Body of pancreas (tissue), 4 donors: ENCODE measurements at regions not wholly inside any gene's neighbourhood (a gene's known extent, or its start where the extent isn't known, plus 50 kb on each side); places are given as distances from the start of the nearest gene placed in this dataset.

Experiments
- ATAC-seq: fragments of 150-250 bp; one replicate; pipeline ENCODE4 v1.9.1; 2016
- DNase-seq, 4 donors: peaks; one replicate each; pipeline ENCODE4 v3.0.0-alpha.2; 2019
- H3K27ac ChIP-seq, 4 donors: fragments of 200-600 bp; sonication (generic); 1 replicate in 3 of 4; 2 replicates in 1 of 4; pipeline versions ENCODE4 v1.5.1 to v1.6.1; 2016 to 2019; ENCODE audit warnings: mild to moderate bottlenecking in 1 of 4, mixed read lengths in 1 of 4, moderate library complexity in 1 of 4
- H3K27me3 ChIP-seq, 2 donors: fragments of 200-600 bp; sonication (generic); one replicate each; pipeline ENCODE4 v1.6.0; 2016; ENCODE audit warnings: mild to moderate bottlenecking in 1 of 2
- H3K36me3 ChIP-seq, 2 donors: fragments of 200-600 bp; sonication (generic); replicated peaks in 1 of 2; 2 replicates each; pipeline ENCODE4 v1.5.1; 2016; ENCODE audit warnings: low read depth in 2 of 2; ENCODE audit not compliant: insufficient read depth in 1 of 2
- H3K4me1 ChIP-seq: fragments of 200-600 bp; sonication (generic); one replicate; pipeline ENCODE4 v1.6.0; 2016
- H3K4me3 ChIP-seq, 2 donors: fragments of 200-600 bp; sonication (generic); 1 replicate in 1 of 2; 2 replicates in 1 of 2; pipeline ENCODE4 v1.5.1; 2016 to 2019
- H3K9me3 ChIP-seq, 3 donors: fragments of 200-600 bp; sonication (generic); 1 replicate in 2 of 3; 2 replicates in 1 of 3; pipeline ENCODE4 v1.5.1; 2016
- POLR2A ChIP-seq, 3 donors: fragments of 450-650 bp; IDR thresholded peaks; one replicate each; pipeline ENCODE4 v1.6.1; 2016; ENCODE audit warnings: antibody characterized with exemption in 3 of 3, mild to moderate bottlenecking in 2 of 3
- WGBS, 2 donors: methylation state at CpG; one replicate each; pipeline ENCODE4 v1.1.5; 2017; 5-methylcytosine and 5-hydroxymethylcytosine counted together
- intact Hi-C: fragments of 100-400 bp; cut with DNase I; formaldehyde crosslinking; loops from one replicate; pipeline ENCODE4 v1.15.1; 2023
- TF ChIP-seq, protein P1 (sequence below), 7 experiments: fragments of 450-650 bp in 4 of 7; fragments of 200-600 bp in 3 of 7; sonication (generic) in 3 of 7; IDR thresholded peaks; one replicate each; pipeline ENCODE4 v1.5.1; 2016 to 2019; ENCODE audit warnings: antibody characterized with exemption in 7 of 7

DNA sequence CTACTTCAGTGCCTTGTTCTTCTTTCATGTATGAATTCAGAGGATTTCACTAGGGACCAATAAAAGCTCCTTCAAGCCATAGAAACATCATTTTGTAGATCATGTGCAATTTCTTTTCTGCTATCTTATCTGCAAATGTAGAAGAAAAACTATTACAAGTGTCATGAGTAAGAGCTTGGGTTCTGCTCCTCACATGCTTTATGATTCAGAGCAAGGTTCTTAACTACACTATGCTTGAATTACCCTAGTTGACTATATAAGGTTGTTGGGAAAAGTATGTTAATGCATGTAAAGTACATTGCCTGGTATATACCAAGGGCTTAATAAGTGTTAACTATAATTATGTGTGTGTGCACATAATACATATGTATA lies 91.4 kb upstream of the S1PR1 start:
- TF ChIP-seq, protein P1, sequence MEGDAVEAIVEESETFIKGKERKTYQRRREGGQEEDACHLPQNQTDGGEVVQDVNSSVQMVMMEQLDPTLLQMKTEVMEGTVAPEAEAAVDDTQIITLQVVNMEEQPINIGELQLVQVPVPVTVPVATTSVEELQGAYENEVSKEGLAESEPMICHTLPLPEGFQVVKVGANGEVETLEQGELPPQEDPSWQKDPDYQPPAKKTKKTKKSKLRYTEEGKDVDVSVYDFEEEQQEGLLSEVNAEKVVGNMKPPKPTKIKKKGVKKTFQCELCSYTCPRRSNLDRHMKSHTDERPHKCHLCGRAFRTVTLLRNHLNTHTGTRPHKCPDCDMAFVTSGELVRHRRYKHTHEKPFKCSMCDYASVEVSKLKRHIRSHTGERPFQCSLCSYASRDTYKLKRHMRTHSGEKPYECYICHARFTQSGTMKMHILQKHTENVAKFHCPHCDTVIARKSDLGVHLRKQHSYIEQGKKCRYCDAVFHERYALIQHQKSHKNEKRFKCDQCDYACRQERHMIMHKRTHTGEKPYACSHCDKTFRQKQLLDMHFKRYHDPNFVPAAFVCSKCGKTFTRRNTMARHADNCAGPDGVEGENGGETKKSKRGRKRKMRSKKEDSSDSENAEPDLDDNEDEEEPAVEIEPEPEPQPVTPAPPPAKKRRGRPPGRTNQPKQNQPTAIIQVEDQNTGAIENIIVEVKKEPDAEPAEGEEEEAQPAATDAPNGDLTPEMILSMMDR (IDR thresholded peaks at IDR 0.05): no peak
- TF ChIP-seq POLR2A (IDR thresholded peaks at IDR 0.05): no peak
- Histone ChIP-seq H3K27me3 (no peaks in the 10 kb centered on the region), H3K4me1 (no peaks in the 10 kb centered on the region), H3K36me3 (no peaks in the 10 kb centered on the region), H3K9me3 (no peaks in the 10 kb centered on the region), H3K27ac (no peak overlapping the region), H3K4me3 (no peak overlapping the region)
- intact Hi-C loops: no loop called here
- ATAC-seq: no peak
- no peak for DNase-seq

DNA sequence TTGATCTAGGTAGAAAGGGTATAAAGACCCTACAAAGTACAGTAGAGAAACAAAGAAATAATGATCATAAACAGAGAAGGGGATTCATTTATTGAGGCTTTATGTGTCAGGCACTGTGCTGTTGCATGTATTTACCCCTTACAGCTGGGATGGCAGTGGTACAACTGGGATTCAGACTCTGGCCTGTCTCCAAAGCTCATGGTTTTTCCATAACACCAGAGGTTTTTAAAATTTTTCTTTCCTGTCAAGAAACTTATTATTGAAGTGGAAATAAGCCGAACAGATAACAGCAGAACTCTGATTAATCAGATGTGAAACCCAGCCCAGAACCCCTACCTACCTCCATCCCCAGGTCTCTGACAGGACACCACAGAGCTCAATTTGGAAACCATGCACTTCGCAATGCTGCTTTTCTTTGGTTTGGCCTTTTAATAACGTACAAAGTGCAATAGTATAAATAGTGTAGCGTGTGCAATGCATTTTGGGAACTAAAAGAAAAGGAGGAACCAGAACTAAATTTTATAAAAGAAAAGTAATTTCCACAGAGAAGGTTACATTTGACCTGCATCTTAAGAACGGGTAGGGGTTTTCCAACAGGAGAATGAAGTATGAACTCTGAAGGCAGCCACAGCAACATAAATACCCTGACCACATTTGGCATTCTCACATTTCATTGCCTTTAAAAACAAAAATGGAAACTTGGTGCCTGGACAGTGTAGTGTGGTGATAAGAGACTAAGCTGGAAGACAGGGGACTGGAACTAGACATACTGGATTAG lies 92.0 kb upstream of the S1PR1 start:
- H3K4me3 ChIP-seq: no peak overlapping the region
- H3K27me3 ChIP-seq: no peaks in the 10 kb centered on the region
- no peaks in the 10 kb centered on the region for H3K36me3 ChIP-seq
- DNase-seq: no peak
- TF ChIP-seq POLR2A (IDR thresholded peaks at IDR 0.05): no peak
- TF ChIP-seq, protein P1 (IDR thresholded peaks at IDR 0.05): no peak
- ATAC-seq: no peak
- intact Hi-C loops: no loop called here
- no peak overlapping the region for H3K27ac ChIP-seq
- 65 to 80% methylated on average over 5 of the region's 5 CpGs for WGBS, 2 donors
- H3K9me3 ChIP-seq: no peaks in the 10 kb centered on the region
- H3K4me1 ChIP-seq: no peaks in the 10 kb centered on the region

DNA sequence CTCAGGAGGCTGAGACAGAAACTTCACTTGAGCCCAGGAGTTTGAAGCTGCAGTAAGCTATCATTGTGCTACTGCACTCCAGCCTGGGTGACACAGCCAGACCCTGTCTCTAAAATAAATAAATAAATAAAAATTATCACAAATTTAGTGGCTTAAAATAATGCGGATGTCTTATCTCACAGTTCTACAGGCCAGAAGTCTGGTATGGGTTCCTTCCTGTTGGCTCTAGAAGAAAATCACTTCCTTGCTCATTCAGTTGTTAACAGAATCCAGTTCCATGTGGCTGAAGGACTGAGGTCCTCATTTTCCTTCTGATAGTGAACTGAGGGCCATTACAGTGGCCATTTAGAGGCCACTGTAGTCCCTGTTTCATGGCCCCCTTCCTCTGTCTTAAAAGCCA lies 94.6 kb upstream of the S1PR1 start:
- intact Hi-C loops: no loop called here
- Histone ChIP-seq H3K4me3 (no peak overlapping the region), H3K27ac (no peak overlapping the region), H3K36me3 (no peaks in the 10 kb centered on the region), H3K9me3 (no peaks in the 10 kb centered on the region), H3K4me1 (no peaks in the 10 kb centered on the region), H3K27me3 (no peaks in the 10 kb centered on the region)
- ATAC-seq (no peak), DNase-seq (no peak)
- TF ChIP-seq, protein P1 (IDR thresholded peaks at IDR 0.05): no peak
- TF ChIP-seq POLR2A (IDR thresholded peaks at IDR 0.05): no peak
- 75 to 89% methylated on average over 1 of the region's 1 CpG for WGBS, 2 donors

DNA sequence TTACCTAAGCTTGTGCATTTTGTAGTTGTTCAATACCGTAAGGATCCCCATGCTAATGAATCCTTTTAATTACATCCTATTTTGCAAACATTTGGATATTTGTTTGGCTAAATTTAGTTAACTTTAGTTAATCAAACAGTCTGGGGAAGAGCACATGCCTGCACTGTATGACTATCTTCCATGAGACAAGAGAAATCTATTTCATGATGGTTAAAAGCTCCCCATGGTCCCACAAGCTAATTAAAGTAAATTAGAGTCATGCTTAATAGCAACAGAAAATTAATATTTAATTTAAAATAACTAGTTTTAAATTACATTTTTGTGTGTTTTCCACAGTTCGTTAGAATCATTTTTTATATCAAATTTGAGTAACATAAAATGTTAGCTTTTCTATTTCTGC lies 95.4 kb upstream of the S1PR1 start:
- H3K27ac ChIP-seq: no peak overlapping the region
- WGBS, 2 donors: 73 to 78% methylated on average over 2 of the region's 2 CpGs

More for the DNA sequence above, 95.4 kb upstream of the S1PR1 start:
- no peaks in the 10 kb centered on the region for H3K36me3 ChIP-seq
- no peak for ATAC-seq
- intact Hi-C loops: no loop called here
- no peak for TF ChIP-seq POLR2A (IDR thresholded peaks at IDR 0.05)
- TF ChIP-seq, protein P1 (IDR thresholded peaks at IDR 0.05): no peak
- no peaks in the 10 kb centered on the region for H3K27me3 ChIP-seq
- H3K9me3 ChIP-seq: no peaks in the 10 kb centered on the region
- no peak overlapping the region for H3K4me3 ChIP-seq
- no peak for DNase-seq
- no peaks in the 10 kb centered on the region for H3K4me1 ChIP-seq
